Glomerular visceral epithelial cell (primary cell): ENCODE measurements at regions not wholly inside any gene's neighbourhood (a gene's known extent, or its start where the extent isn't known, plus 50 kb on each side); places are given as distances from the start of the nearest gene placed in this dataset.

Experiments
- DNase-seq: peaks from one replicate; pipeline ENCODE4 v3.0.0-alpha.2; 2016; ENCODE audit errors: extremely low spot score

GRCh38 chr19:31223740-31224534, 125.3 kb downstream of the TSHZ3 start:
- no peak for DNase-seq

GRCh38 chr19:31220540-31220939, 128.7 kb downstream of the TSHZ3 start:
- no peak for DNase-seq

- peak; percentile 32 for DNase-seq
Measured at GRCh38 chr19:31214997-31215396, 134.2 kb downstream of the TSHZ3 start.

- DNase-seq = peak; percentile 99
Measured at GRCh38 chr19:31214086-31214485, 135.2 kb downstream of the TSHZ3 start.

GRCh38 chr19:31211088-31211487, 138.1 kb downstream of the TSHZ3 start:
- no peak for DNase-seq

GRCh38 chr19:31205887-31206518, 143.2 kb downstream of the TSHZ3 start:
- DNase-seq = no peak

GRCh38 chr19:31204115-31204514, 145.1 kb downstream of the TSHZ3 start:
- DNase-seq = no peak

GRCh38 chr19:31185261-31185660, 164.0 kb downstream of the TSHZ3 start:
- DNase-seq = no peak

GRCh38 chr19:31181535-31181934, 167.7 kb downstream of the TSHZ3 start:
- DNase-seq = no peak

GRCh38 chr19:31180907-31181306, 168.3 kb downstream of the TSHZ3 start:
- DNase-seq = no peak

- no peak for DNase-seq
Measured at GRCh38 chr19:31179471-31179852, 169.8 kb downstream of the TSHZ3 start.

GRCh38 chr19:31178833-31179470, 170.3 kb downstream of the TSHZ3 start:
- DNase-seq = no peak

GRCh38 chr19:31177246-31177645, 172.0 kb downstream of the TSHZ3 start:
- DNase-seq = no peak

GRCh38 chr19:31175564-31176348, 173.5 kb downstream of the TSHZ3 start:
- no peak for DNase-seq

- DNase-seq = no peak
Measured at GRCh38 chr19:31174948-31175347, 174.3 kb downstream of the TSHZ3 start.

- DNase-seq = no peak
Measured at GRCh38 chr19:31173991-31174390, 175.2 kb downstream of the TSHZ3 start.

GRCh38 chr19:31171936-31172335, 177.3 kb downstream of the TSHZ3 start:
- no peak for DNase-seq

GRCh38 chr19:31170046-31170445, 179.2 kb downstream of the TSHZ3 start:
- DNase-seq = no peak

GRCh38 chr19:31168106-31168625, 181.1 kb downstream of the TSHZ3 start:
- no peak for DNase-seq

- no peak for DNase-seq
Measured at GRCh38 chr19:31167690-31168089, 181.5 kb downstream of the TSHZ3 start.

- DNase-seq = no peak
Measured at GRCh38 chr19:31166206-31166605, 183.0 kb downstream of the TSHZ3 start.

- DNase-seq = no peak
Measured at GRCh38 chr19:31164791-31165251, 184.4 kb downstream of the TSHZ3 start.
